BLaER1 treated with 17β-estradiol and CSF1 and Interleukin-3, amounts not matched to agents 10 nM and 100 nM (cell line): ENCODE measurements at regions not wholly inside any gene's neighbourhood (a gene's known extent, or its start where the extent isn't known, plus 50 kb on each side); places are given as distances from the start of the nearest gene placed in this dataset.

Experiments used
- H3K27ac ChIP-seq, 11 experiments: shearing (Covaris generic); formaldehyde crosslinking; 2 replicates each; pipeline ENCODE4 v1.8.1; 2022
- H3K27me3 ChIP-seq, 11 experiments: shearing (Covaris generic); formaldehyde crosslinking; 2 replicates each; pipeline ENCODE4 v1.8.1; 2022
- H3K36me3 ChIP-seq, 11 experiments: shearing (Covaris generic); formaldehyde crosslinking; 2 replicates each; pipeline ENCODE4 v1.8.1; 2022
- H3K4me1 ChIP-seq, 10 experiments: shearing (Covaris generic); formaldehyde crosslinking; 2 replicates each; pipeline ENCODE4 v1.8.1; 2022
- H3K4me2 ChIP-seq, 11 experiments: shearing (Covaris generic); formaldehyde crosslinking; 2 replicates each; pipeline ENCODE4 v1.8.1; 2022
- H3K4me3 ChIP-seq, 10 experiments: shearing (Covaris generic); formaldehyde crosslinking; 2 replicates each; pipeline ENCODE4 v1.8.1; 2022
- H3K9ac ChIP-seq, 11 experiments: shearing (Covaris generic); formaldehyde crosslinking; 2 replicates each; pipeline ENCODE4 v1.8.1; 2022
- H3K9me3 ChIP-seq, 11 experiments: shearing (Covaris generic); formaldehyde crosslinking; replicated peaks in 1 of 11; 2 replicates each; pipeline ENCODE4 v1.8.1; 2022
- H4K20me1 ChIP-seq, 11 experiments: shearing (Covaris generic); formaldehyde crosslinking; 2 replicates each; pipeline ENCODE4 v1.8.1; 2022
- Cebpa-rat ChIP-seq, 11 experiments: shearing (Covaris generic); IDR thresholded peaks; 2 replicates each; pipeline ENCODE4 v1.8.1; 2022

GRCh38 chr10:63921908-63922467, 400.8 kb downstream of the REEP3 start:
- Histone ChIP-seq H3K4me3 (no peak overlapping the region), H4K20me1 (no peaks in the 10 kb centered on the region), H3K4me2 (0 out of 22 replicates have a peak overlapping the region, but pooled peaks of 1 of the 11 experiments have one; percentile 1), H3K9me3 (no peaks in the 10 kb centered on the region), H3K27ac (no peak overlapping the region), H3K36me3 (no peaks in the 10 kb centered on the region), H3K4me1 (peaks cover 0 to 44% (median 4%) of the 10 kb centered on the region in 10 experiments; a peak in 10 of 20 replicates), H3K9ac (no peak overlapping the region), H3K27me3 (no peaks in the 10 kb centered on the region)
- no peak for TF ChIP-seq Cebpa-rat (IDR thresholded peaks at IDR 0.05)

- Histone ChIP-seq H3K4me3 (no peak overlapping the region), H3K4me2 (peak overlapping the region in 2 of 11 experiments; percentile 1; a peak in 1 of 22 replicates), H3K27ac (no peak overlapping the region)
Observed at GRCh38 chr10:63922468-63923284, 401.5 kb downstream of the REEP3 start.

GRCh38 chr10:63929831-63930467, 408.7 kb downstream of the REEP3 start:
- no peaks in the 10 kb centered on the region for H4K20me1 ChIP-seq
- H3K27me3 ChIP-seq = no peaks in the 10 kb centered on the region

More at GRCh38 chr10:63922468-63923284, 401.5 kb downstream of the REEP3 start:
- peaks cover 0 to 38% (median 4%) of the 10 kb centered on the region in 10 experiments; a peak in 10 of 20 replicates for H3K4me1 ChIP-seq
- no peak overlapping the region for H3K9ac ChIP-seq
- H3K27me3 ChIP-seq = no peaks in the 10 kb centered on the region
- H3K9me3 ChIP-seq = no peaks in the 10 kb centered on the region
- no peak for TF ChIP-seq Cebpa-rat (IDR thresholded peaks at IDR 0.05)
- no peaks in the 10 kb centered on the region for H4K20me1 ChIP-seq
- no peaks in the 10 kb centered on the region for H3K36me3 ChIP-seq

GRCh38 chr10:63930584-63930983, 409.4 kb downstream of the REEP3 start:
- no peak overlapping the region for H3K4me2 ChIP-seq

More at GRCh38 chr10:63929831-63930467, 408.7 kb downstream of the REEP3 start:
- no peak for TF ChIP-seq Cebpa-rat (IDR thresholded peaks at IDR 0.05)
- Histone ChIP-seq H3K36me3 (no peaks in the 10 kb centered on the region), H3K9ac (no peak overlapping the region), H3K4me3 (no peak overlapping the region), H3K9me3 (no peaks in the 10 kb centered on the region), H3K27ac (no peak overlapping the region), H3K4me2 (no peak overlapping the region), H3K4me1 (peaks cover 0 to 4% (median 0%) of the 10 kb centered on the region in 10 experiments; a peak in 1 of 20 replicates)

GRCh38 chr10:63935705-63936104, 414.5 kb downstream of the REEP3 start:
- H3K27me3 ChIP-seq = no peaks in the 10 kb centered on the region
- no peaks in the 10 kb centered on the region for H3K36me3 ChIP-seq
- H3K4me3 ChIP-seq = no peak overlapping the region
- H3K27ac ChIP-seq = no peak overlapping the region
- no peak for TF ChIP-seq Cebpa-rat (IDR thresholded peaks at IDR 0.05)
- no peaks in the 10 kb centered on the region for H3K4me1 ChIP-seq
- H3K4me2 ChIP-seq = no peak overlapping the region
- no peaks in the 10 kb centered on the region for H4K20me1 ChIP-seq
- no peak overlapping the region for H3K9ac ChIP-seq
- no peaks in the 10 kb centered on the region for H3K9me3 ChIP-seq

More at GRCh38 chr10:63930584-63930983, 409.4 kb downstream of the REEP3 start:
- Histone ChIP-seq H3K9me3 (no peaks in the 10 kb centered on the region), H3K4me3 (no peak overlapping the region), H4K20me1 (no peaks in the 10 kb centered on the region), H3K27me3 (no peaks in the 10 kb centered on the region), H3K27ac (no peak overlapping the region), H3K9ac (no peak overlapping the region), H3K4me1 (no peaks in the 10 kb centered on the region), H3K36me3 (no peaks in the 10 kb centered on the region)
- TF ChIP-seq Cebpa-rat (IDR thresholded peaks at IDR 0.05) = no peak

GRCh38 chr10:63940277-63940922, 419.2 kb downstream of the REEP3 start:
- Histone ChIP-seq H3K9me3 (0 out of 22 replicates have a peak, but pooled peaks cover 0 to 4% (median 0%) of the 10 kb centered on the region in 11 experiments), H3K4me3 (no peak overlapping the region), H3K27ac (no peak overlapping the region), H3K4me2 (no peak overlapping the region), H3K4me1 (no peaks in the 10 kb centered on the region), H4K20me1 (no peaks in the 10 kb centered on the region), H3K9ac (no peak overlapping the region), H3K27me3 (no peaks in the 10 kb centered on the region), H3K36me3 (no peaks in the 10 kb centered on the region)
- TF ChIP-seq Cebpa-rat (IDR thresholded peaks at IDR 0.05) = no peak

- no peaks in the 10 kb centered on the region for H4K20me1 ChIP-seq
Observed at GRCh38 chr10:63964406-63964805, 443.2 kb downstream of the REEP3 start.

GRCh38 chr10:63965846-63966245, 444.6 kb downstream of the REEP3 start:
- H4K20me1 ChIP-seq = no peaks in the 10 kb centered on the region
- H3K27me3 ChIP-seq = no peaks in the 10 kb centered on the region
- no peak overlapping the region for H3K4me2 ChIP-seq
- H3K36me3 ChIP-seq = no peaks in the 10 kb centered on the region
- no peak overlapping the region for H3K27ac ChIP-seq
- no peak for TF ChIP-seq Cebpa-rat (IDR thresholded peaks at IDR 0.05)
- no peak overlapping the region for H3K9ac ChIP-seq
- H3K4me1 ChIP-seq = no peaks in the 10 kb centered on the region
- H3K4me3 ChIP-seq = no peak overlapping the region
- H3K9me3 ChIP-seq = peaks cover 0 to 21% (median 13%) of the 10 kb centered on the region in 11 experiments; a peak in 10 of 22 replicates

More at GRCh38 chr10:63964406-63964805, 443.2 kb downstream of the REEP3 start:
- H3K36me3 ChIP-seq = no peaks in the 10 kb centered on the region
- TF ChIP-seq Cebpa-rat (IDR thresholded peaks at IDR 0.05) = no peak
- H3K4me1 ChIP-seq = no peaks in the 10 kb centered on the region
- no peak overlapping the region for H3K9ac ChIP-seq
- H3K9me3 ChIP-seq = peaks cover 0 to 17% (median 11%) of the 10 kb centered on the region in 11 experiments; a peak in 15 of 22 replicates
- no peak overlapping the region for H3K27ac ChIP-seq
- no peak overlapping the region for H3K4me3 ChIP-seq
- H3K4me2 ChIP-seq = no peak overlapping the region
- H3K27me3 ChIP-seq = no peaks in the 10 kb centered on the region
